ENCODE measurements at regions not wholly inside any gene's neighbourhood (a gene's known extent, or its start where the extent isn't known, plus 50 kb on each side); places are given as distances from the start of the nearest gene placed in this dataset.

DNA sequence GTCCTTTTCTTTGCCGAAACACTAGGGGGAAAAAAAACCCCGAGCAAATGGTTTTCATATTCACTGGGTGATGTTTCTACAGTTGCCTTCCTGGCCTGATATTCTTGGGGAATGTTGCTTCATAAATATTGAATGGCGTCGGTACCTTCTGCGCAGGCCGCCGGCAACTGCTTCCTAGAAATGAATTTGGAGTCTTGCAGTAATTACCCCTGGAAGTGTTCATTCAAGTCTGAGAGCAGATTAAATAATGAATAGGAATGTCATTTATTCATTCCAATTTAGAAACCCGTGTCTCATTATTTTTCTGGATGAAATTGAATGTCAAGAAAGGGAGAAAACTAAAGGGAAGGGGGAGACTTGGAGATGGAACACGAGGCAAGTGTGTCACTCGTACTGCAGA lies 179.4 kb upstream of the KCNG1 start:
- ChIA-PET CTCF (interaction anchor here (1.2 kb wide), 1 partner anchor 22 kb away, joined by 3 read pairs; no protein-coding TSS in a partner anchor), POLR2A (no interaction called here)
- H3K4me3 ChIP-seq (ENCODE audit: low read depth, low read length), result no peak overlapping the region
- no peak for DNase-seq (ENCODE audit: low read depth, low spot score)
- TF ChIP-seq, protein P1, sequence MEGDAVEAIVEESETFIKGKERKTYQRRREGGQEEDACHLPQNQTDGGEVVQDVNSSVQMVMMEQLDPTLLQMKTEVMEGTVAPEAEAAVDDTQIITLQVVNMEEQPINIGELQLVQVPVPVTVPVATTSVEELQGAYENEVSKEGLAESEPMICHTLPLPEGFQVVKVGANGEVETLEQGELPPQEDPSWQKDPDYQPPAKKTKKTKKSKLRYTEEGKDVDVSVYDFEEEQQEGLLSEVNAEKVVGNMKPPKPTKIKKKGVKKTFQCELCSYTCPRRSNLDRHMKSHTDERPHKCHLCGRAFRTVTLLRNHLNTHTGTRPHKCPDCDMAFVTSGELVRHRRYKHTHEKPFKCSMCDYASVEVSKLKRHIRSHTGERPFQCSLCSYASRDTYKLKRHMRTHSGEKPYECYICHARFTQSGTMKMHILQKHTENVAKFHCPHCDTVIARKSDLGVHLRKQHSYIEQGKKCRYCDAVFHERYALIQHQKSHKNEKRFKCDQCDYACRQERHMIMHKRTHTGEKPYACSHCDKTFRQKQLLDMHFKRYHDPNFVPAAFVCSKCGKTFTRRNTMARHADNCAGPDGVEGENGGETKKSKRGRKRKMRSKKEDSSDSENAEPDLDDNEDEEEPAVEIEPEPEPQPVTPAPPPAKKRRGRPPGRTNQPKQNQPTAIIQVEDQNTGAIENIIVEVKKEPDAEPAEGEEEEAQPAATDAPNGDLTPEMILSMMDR (IDR thresholded peaks at IDR 0.05; ENCODE audit: insufficient read depth, low read length, missing control alignments), result no peak

DNA sequence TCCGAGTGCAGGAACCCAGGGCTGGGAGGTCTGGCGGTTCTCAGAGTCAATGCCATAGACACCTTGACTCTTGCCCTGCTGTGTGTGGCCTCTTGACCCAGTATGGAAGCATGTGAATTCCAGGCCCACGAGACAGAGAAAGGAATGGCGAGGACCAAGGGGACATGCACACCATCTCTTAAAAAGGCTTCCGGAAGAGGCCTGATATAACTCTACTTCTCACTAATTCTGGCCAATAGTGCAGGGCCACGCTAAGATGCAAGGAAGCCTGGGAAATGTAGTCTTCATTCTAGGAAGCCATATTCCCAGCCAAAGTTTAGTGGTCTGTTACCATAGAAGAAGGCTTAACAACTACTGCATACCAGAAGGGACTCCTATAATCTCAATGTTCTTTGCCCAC lies 177.0 kb upstream of the KCNG1 start:
- CTCF ChIA-PET, result interaction anchor here (0.9 to 2.0 kb wide), 3 partner anchors 13 to 207 kb away, joined by 3 to 5 read pairs (median 3); no protein-coding TSS in a partner anchor
- no peak for DNase-seq (ENCODE audit: low read depth, low spot score)
- H3K4me3 ChIP-seq (ENCODE audit: low read depth, low read length), result no peak overlapping the region
- POLR2A ChIA-PET, result no interaction called here
- TF ChIP-seq, protein P1 (IDR thresholded peaks at IDR 0.05; ENCODE audit: insufficient read depth, low read length, missing control alignments), result no peak

DNA sequence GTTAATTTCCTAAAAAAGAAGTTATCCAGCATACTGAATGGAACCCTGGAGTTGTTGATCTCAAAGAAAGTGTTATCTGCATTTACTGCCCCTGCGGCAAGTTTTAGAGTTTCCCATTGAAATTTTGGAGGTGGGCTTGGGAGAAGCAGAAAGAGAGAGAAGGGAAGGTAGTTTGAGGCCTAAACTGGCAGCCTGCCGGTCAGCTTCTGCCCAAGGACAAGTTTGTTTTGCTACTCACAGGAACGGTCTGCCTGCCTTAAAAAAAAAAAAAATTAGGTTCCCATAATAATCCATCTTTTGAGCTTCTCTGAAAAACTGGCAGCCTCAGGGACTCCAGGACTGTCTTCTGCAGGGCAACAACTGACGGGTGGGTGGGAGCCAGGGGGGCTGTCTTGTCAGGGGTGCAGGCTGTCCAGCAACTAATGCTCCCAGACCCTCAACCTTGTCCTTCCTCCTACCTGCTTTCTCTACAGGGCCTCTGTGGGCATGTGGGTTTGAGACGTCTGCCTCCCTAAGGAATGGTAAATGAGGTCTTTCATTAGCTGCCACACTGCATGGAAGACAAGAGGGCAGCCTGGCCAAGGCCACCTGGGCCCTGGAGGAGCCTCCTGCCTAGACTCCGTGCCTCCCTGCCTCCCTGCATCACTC lies 176.1 kb upstream of the KCNG1 start:
- POLR2A ChIA-PET, result no interaction called here
- H3K4me3 ChIP-seq (ENCODE audit: low read depth, low read length), result no peak overlapping the region
- TF ChIP-seq, protein P1 (IDR thresholded peaks at IDR 0.05; ENCODE audit: insufficient read depth, low read length, missing control alignments), result no peak
- DNase-seq (ENCODE audit: low read depth, low spot score), result no peak
- CTCF ChIA-PET, result interaction anchor here (0.8 to 2.0 kb wide), 4 partner anchors 14 to 206 kb away, joined by 3 to 5 read pairs (median 3); no protein-coding TSS in a partner anchor

DNA sequence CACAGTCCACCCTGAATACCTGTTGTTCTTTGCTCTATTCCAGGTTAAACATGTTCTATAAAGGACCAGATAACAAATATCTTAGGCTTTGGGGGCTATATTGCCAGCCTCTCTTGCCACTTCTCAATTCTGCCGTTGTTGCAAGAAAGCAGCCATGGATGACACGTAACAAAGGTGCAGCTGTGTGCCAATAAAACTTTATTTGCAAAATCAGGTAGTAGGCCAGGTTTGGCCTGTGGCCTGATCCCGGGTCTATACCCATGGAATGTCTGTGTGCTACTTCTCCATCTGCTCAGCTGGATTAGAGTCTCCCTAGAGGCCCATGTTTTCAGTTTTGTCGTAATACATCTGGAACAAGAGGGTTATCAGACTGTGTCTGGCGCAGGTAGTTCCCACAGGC lies 175.3 kb upstream of the KCNG1 start:
- DNase-seq (ENCODE audit: low read depth, low spot score), result no peak
- TF ChIP-seq, protein P1 (IDR thresholded peaks at IDR 0.05; ENCODE audit: insufficient read depth, low read length, missing control alignments), result no peak
- ChIA-PET CTCF (interaction anchor here (0.8 to 1.0 kb wide), 2 partner anchors 23 to 109 kb away, joined by 3 read pairs; no protein-coding TSS in a partner anchor), POLR2A (no interaction called here)
- no peak overlapping the region for H3K4me3 ChIP-seq (ENCODE audit: low read depth, low read length)

DNA sequence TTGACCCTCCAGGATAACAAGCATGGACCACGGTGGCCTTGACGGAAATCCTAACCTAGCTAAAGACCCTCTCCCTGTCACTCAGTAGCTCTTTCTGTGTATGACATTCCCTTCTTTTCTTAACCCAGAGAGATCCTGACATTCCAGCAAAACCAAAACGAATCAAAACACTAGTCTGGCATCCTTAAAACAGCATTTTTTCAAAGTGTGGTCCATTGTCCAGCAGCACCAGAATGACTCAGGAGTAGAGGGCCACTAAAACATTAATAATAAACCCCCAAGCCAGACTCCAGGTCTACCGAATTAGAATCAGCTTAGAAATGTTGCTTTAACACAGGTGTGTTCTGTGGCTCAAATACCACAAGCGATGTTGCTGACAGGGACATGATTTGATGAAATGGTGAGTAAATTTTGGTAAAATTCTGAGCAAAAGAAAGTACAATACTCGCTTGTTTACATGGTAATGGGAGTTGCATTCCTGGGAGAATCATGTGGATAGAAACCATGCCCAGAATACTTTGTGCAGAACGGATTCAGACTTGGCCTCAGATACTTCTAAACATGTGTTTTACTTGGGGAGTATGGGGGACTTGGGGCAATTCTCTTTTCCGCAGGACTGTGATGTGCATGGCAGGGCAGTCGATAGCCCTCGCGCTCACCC lies 174.2 kb upstream of the KCNG1 start:
- H3K4me3 ChIP-seq (ENCODE audit: low read depth, low read length), result no peak overlapping the region
- no peak for DNase-seq (ENCODE audit: low read depth, low spot score)
- POLR2A ChIA-PET, result interaction anchor here (0.6 kb wide), 1 partner anchor 58 kb away, joined by 3 read pairs; no protein-coding TSS in a partner anchor
- TF ChIP-seq, protein P1 (IDR thresholded peaks at IDR 0.05; ENCODE audit: insufficient read depth, low read length, missing control alignments), result no peak
- CTCF ChIA-PET, result interaction anchor here (1.5 kb wide), 1 partner anchor 210 kb away, joined by 4 read pairs; no protein-coding TSS in a partner anchor

DNA sequence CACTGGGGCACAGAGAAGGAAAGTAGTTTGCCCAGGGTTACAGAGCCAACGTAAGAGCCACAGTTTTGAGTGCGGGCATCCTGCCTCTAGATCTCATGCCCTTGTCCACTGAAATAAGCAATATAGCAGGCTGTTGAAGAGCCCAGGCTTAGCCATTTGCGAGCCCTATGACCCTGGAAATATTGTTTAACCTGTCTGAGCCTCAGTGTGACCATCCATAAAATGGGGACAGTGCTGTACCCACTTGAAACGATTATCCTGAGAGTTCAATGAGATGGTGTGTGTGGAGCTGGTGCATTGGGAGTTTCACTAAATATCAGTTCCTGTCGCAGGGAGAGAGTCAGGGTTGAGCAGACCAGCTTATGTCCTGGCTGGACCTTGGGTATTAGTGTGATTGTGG lies 173.1 kb upstream of the KCNG1 start:
- no peak for DNase-seq (ENCODE audit: low read depth, low spot score)
- H3K4me3 ChIP-seq (ENCODE audit: low read depth, low read length), result no peak overlapping the region
- ChIA-PET CTCF (interaction anchor here (1.5 kb wide), 1 partner anchor 208 kb away, joined by 4 read pairs; no protein-coding TSS in a partner anchor), POLR2A (no interaction called here)
- TF ChIP-seq, protein P1 (IDR thresholded peaks at IDR 0.05; ENCODE audit: insufficient read depth, low read length, missing control alignments), result no peak

Data from AG04449 (cell line).